Omental fat pad (tissue), 3 donors: ENCODE measurements at regions not wholly inside any gene's neighbourhood (a gene's known extent, or its start where the extent isn't known, plus 50 kb on each side); places are given as distances from the start of the nearest gene placed in this dataset.
"Not testable (repeated sequence)": the region's sequence is repeated elsewhere in the genome, so short reads cannot be mapped to it uniquely, and the experiment has no call there.

ENCODE experiments used
- ATAC-seq: fragments of 150-250 bp; one replicate; pipeline ENCODE4 v1.9.1; 2016; ENCODE audit warnings: mild to moderate bottlenecking, moderate library complexity; ENCODE audit not compliant: low FRiP score
- DNase-seq: peaks from one replicate; pipeline ENCODE4 v3.0.0-alpha.2; 2019; ENCODE audit warnings: low spot score
- TF ChIP-seq, protein P1 (sequence below), 3 donors: fragments of 450-650 bp; IDR thresholded peaks; one replicate each; pipeline ENCODE4 v1.5.1; 2016 to 2017; ENCODE audit warnings: antibody characterized with exemption in 3 of 3, mild to moderate bottlenecking in 3 of 3, moderate library complexity in 2 of 3

DNA sequence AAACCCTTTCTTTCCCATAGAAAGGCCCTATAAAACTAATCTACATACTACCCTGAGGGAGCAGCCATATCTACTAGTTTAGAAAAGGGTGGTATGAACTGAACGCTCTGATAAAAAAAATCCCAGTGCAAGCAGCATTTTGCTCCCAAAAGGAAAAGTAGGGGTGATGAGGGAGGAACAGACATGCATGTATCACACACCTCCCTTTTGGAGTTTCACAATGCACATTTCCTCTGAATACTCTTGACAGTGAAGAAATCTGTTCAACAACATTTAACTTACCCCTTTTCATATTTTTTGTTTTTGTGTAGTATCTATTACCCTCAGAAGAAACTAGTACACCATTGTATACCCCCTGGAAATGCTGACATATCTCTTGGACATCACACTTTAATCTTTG lies 411.4 kb downstream of the MAT2B start:
- DNase-seq, result no peak
- TF ChIP-seq, protein P1, sequence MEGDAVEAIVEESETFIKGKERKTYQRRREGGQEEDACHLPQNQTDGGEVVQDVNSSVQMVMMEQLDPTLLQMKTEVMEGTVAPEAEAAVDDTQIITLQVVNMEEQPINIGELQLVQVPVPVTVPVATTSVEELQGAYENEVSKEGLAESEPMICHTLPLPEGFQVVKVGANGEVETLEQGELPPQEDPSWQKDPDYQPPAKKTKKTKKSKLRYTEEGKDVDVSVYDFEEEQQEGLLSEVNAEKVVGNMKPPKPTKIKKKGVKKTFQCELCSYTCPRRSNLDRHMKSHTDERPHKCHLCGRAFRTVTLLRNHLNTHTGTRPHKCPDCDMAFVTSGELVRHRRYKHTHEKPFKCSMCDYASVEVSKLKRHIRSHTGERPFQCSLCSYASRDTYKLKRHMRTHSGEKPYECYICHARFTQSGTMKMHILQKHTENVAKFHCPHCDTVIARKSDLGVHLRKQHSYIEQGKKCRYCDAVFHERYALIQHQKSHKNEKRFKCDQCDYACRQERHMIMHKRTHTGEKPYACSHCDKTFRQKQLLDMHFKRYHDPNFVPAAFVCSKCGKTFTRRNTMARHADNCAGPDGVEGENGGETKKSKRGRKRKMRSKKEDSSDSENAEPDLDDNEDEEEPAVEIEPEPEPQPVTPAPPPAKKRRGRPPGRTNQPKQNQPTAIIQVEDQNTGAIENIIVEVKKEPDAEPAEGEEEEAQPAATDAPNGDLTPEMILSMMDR (IDR thresholded peaks at IDR 0.05), result no peak
- ATAC-seq, result no peak

DNA sequence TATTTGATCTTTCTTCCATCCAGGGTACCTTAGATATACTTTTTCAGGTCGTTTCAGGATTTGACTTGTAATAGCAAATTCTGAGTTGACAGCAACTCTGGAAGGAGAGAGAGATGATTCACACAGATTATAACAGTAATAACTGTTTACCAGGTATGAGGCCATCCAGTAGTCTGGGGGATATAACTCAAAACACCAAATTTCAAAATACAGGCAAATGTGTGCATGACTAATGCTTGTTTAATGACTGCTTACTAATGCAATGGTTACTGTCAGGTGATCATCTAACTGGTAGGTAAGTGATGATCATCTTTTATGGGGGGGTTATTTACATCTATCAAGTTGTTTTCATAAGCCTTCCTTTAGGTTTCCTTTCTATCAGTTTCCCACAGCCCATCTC lies 412.3 kb downstream of the MAT2B start:
- TF ChIP-seq, protein P1 (IDR thresholded peaks at IDR 0.05), result no peak
- DNase-seq (no peak), ATAC-seq (peak; percentile 21)

DNA sequence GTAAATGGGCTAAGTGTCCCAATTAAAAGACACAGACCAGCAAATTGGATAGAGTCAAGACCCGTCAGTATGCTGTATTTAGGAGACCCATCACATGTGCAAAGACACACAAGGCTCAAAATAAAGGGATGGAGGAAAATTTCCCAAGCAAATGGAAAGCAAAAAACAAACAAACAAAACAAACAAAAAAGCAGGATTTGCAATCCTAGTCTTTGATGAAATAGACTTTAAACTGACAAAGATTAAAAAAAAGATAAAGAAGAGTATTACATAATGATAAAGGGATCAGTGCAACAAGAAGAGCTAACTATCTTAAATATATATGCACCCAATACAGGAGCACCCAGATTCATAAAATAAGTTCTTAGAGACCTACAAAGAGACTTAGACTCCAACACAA lies 429.6 kb downstream of the MAT2B start:
- DNase-seq, ATAC-seq: not testable (repeated sequence)

DNA sequence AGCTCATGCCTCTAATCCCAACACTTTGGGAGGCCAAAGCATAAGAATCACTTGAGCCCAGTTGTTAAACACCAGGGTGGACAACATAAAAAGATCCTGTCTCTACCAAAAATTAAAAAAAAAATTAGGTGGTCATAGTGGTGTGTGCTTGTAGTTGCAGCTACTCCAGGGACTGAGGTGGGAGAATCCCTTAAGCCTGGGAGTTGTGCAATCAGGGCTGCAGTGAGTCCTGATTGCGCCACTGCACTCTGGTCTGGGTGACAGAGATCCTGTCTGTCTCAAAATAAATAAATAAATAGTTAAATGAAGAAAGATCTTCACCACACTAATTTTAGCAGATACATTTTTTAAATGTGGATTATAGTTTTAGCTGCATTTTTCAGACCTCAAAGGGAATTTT lies 433.2 kb downstream of the MAT2B start:
- TF ChIP-seq, protein P1 (IDR thresholded peaks at IDR 0.05), result no peak
- no peak for ATAC-seq
- no peak for DNase-seq

DNA sequence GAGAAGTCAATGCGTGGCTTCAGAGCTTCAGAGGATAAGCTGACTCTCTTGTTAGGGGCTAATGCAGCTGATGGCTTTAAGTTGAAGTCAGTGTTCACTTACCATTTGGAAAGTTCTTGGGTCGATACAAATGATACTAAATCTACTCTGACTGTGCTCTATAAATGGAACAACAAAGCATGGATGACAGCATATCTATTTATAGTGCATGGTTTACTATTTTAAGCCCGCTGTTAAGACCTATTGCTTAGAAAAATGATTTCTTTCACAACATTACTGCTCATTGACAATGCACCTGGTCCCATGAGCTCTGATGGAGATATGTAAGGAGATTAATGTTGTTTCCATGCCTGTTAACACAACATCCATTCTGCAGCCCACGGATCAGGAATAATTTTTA lies 435.7 kb downstream of the MAT2B start:
- TF ChIP-seq, protein P1 (IDR thresholded peaks at IDR 0.05), result no peak
- DNase-seq, result no peak
- no peak for ATAC-seq

DNA sequence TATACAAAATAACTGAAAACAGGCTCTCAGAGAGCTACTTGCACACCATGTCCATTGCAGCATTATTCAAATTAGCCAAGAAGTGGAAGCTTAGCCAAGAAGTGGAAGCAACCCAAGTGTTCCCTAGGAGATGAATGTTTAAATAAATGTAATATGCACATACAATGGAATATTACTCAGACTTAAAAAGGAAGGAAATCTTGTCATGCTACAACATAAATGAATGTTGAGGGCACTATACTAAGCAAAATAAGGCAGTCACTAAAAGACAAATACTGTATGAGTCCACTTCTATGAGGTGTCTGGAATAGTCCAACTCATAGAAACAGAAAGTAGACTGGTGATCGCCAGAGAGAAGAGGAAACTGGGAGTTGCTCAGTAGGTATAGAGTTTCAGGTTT lies 438.1 kb downstream of the MAT2B start:
- no peak for ATAC-seq
- DNase-seq, result no peak
- TF ChIP-seq, protein P1 (IDR thresholded peaks at IDR 0.05), result no peak

DNA sequence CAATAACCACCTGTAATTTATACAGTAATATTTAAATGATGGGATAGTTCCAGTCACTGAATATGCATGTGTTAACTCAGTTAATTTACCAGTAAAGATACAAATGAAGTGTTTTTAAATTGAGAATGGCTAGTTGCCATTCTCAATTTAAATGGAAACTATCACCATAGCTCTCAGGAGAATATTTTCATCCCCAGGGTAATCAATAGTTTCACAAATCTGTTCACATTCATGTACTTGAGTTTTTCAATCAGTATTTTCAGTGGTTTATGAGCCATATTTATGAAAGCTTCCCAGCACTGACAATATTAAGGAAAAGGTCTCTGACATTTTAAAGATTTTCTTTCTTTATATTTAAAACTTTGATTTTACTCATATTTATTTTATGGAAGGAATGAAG lies 439.3 kb downstream of the MAT2B start:
- DNase-seq (no peak), ATAC-seq (no peak)
- TF ChIP-seq, protein P1 (IDR thresholded peaks at IDR 0.05), result no peak
